GM18507 (cell line): ENCODE measurements at regions not wholly inside any gene's neighbourhood (a gene's known extent, or its start where the extent isn't known, plus 50 kb on each side); places are given as distances from the start of the nearest gene placed in this dataset.
"Not testable (repeated sequence)": the region's sequence is repeated elsewhere in the genome, so short reads cannot be mapped to it uniquely, and the experiment has no call there.

Source experiments
- DNase-seq: peaks from one replicate; pipeline ENCODE4 v3.0.0; 2011; ENCODE audit warnings: low read depth; ENCODE audit not compliant: insufficient read length; ENCODE audit errors: extremely low spot score
- FAIRE-seq: peaks from 2 replicates; lab custom pipeline; 2011; peaks lifted over from hg19 to GRCh38; lab: Jason Lieb, UNC

- FAIRE-seq (no peak), DNase-seq (no peak)
Measured at GRCh38 chr1:29756085-29756484, 519.8 kb downstream of the PTPRU start.

- not testable (repeated sequence) for DNase-seq, FAIRE-seq
Measured at GRCh38 chr1:29755412-29756015, 519.2 kb downstream of the PTPRU start.

DNA sequence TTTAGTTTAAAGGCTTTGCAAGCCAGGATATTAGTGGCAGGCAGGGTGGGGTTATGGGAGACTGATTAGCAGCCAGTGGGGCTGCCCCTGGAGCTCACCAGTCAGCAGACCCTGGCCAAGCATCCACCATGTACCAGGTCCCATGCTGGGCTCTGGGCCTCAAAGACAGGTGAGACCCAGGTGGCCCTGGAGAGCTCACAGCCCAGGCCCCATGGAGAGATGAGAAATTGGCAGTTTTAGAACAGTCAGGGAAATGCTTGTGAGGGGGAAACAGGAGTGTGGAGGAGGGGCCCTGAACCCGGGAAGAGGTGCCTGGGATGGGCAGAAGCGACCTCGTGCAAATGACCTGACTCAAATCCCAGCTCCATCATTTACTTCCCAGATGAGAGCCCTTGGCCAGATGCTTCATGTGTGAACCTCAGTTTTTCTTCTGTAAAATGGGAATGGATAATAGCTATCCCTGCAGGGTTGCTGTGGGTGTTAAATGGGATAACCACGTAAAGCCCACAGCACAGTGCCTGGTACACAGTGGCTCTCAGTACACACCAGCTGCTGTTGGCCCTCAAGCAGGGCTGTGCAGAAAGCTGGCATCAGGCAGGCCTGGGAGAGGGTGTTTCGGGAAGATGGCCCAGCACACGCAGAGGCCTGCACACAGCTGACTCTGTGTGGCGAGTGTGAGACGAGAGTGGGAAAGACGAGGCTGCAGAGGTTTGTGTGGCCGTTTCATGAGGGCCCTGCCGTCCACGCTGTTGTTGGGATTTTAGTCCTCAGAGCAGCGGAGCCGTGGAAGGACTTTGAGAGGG, 518.5 kb downstream of the PTPRU start:
- no peak for FAIRE-seq
- DNase-seq = no peak

- DNase-seq (no peak), FAIRE-seq (no peak)
Measured at GRCh38 chr1:29753771-29754572, 517.6 kb downstream of the PTPRU start.

GRCh38 chr1:29753244-29753643, 516.9 kb downstream of the PTPRU start:
- DNase-seq (no peak), FAIRE-seq (no peak)

DNA sequence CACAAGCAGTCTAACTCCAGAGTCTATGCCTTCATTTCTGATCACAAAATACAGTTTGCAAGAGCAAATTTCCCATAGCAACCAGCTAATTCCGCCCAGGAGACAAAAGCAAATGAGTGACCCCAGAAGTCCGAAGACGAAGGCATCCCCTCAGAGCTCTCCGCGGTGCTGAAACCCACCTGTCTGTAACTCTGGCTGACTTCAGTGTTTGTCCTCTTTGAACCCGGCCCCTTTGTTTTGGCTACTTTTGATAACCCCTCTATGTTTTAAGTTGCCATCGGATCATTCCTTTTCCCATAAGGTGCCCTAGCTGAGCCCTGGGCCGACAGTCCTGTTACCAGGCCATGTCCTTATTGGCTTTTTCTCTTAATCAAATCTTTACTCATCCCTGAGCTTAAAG, 515.8 kb downstream of the PTPRU start:
- DNase-seq = no peak
- FAIRE-seq = no peak

DNA sequence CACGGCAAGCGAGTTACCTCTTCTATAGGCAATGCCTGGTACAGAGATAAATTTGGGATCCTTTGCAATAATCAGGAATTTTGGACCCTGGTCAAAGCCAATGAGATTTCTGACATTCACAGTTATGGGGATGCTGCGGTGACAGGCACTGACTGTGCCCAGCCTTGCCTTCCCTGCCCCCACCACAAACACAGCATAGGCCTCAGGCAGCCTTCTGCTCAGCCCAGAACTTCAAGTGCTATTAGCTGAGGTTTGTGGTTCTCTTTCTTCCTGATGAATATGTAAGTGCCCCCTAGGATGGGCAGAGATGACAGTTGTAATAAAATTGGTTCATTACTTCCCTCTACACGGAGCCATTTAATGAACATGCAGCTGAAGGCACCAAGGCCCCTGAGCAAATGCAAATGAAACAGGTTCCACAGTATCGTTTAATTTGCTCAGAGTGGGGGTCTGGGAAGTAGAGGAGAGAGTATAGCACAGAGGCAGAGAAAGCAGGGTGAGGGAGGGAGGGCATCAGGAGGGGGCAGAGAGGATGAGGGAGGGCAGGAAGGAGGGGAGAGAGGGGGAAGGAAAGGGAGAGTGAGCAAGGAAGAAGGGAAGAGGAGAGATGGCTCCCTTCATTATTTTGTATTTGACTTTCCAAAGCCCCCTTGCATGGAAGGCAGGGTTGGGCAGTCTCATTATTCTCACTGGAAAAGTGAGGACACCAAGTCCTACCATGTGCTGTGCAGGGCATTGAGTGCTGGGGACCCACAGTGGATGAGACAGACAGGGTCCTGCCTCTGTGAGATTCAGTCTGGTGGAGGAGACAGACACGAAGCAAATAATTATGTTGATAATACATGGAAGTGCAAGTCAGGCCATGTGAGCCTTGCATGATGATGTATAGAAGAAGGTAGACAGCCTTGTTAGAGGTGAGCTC, 513.0 kb downstream of the PTPRU start:
- no peak for DNase-seq
- no peak for FAIRE-seq

- DNase-seq = no peak
- no peak for FAIRE-seq
Measured at GRCh38 chr1:29747196-29747595, 510.9 kb downstream of the PTPRU start.

DNA sequence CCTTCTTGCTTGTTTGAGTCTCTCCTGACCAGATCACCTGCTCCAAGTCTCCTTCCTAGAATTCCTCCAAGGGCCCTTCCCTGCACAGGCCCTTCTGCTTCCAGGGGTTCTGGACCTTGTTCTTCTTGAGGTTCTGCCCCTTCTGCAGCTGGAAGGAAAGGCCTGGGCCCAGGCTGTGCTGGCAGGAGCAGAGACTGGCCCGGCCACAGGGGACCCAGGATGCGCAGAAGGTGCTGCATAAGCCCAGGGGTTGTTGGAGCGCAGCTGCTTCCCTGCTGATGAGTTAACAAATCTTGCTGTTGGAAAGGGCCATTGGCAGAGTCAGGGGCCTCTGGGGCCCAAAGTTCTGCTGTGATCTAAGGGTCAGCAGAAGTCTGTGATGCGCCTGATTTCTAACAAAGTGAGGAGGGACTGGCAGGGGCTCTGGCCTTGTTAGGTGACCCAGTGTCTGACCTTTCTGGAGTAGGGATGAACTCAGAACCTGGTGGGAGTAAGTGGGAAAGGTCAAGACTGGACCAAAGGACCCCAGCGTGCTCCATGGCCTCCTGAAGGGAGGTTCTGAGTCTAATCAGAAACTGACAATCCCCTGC, 509.8 kb downstream of the PTPRU start:
- no peak for FAIRE-seq
- DNase-seq = no peak

DNA sequence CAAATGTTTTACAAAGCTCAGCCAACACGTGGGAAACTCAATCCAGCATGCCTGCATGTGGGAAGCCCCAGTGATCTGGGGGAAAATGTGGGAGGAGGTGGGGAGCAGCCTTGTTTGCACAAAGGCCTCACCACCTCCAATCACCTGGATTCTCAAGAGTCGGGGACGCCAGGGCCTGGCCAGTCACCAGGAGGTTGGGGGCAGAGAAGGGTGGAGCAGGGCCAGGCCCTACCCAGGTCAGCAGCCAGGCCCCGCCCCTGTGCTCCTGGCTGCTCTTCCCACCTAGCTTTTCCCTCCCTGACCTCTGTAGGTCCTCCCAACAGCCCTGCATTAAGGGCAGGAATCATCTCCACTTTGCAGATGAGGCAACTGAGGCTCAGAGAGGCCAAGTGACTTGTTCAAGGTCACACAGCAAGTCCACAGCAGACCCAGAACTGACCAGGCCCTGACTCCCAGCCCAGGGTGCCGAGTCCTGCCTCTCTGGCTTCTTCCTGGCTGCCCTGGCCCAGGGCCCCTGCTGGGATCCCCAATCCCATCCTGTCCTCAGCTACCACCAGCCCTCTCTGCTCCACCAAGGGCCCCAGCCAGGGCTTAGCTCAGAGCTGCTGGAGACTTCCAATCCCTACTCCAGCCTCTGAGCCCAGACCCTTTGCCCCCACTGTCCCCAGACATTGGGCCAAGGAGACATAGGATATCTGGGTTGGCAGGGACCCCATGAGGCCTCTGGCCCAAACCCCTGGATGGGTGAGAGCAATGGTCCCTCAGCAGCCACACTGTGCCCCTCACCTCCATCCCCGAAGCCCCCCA, 508.6 kb downstream of the PTPRU start:
- no peak for FAIRE-seq
- no peak for DNase-seq

- no peak for FAIRE-seq
Measured at GRCh38 chr1:29743931-29744330, 507.6 kb downstream of the PTPRU start.

DNA sequence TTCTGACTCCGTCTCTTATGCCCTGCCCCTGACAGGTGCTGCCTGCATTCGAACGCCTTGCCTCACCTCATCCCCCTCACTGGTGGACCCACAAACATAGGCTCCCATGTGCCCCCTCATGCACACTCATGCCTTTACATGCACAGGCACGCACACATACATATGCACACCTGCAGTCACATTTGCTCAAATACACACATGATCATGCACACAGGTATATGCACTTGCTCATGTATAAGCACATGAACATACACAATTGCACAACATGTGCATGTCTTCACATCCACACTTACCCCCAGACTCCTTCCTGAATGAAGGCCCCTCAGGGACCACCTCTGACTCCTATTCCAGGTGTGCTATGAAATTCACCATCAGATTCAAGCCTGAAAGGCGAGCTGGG, 506.9 kb downstream of the PTPRU start:
- FAIRE-seq = no peak
- DNase-seq = no peak

More at GRCh38 chr1:29743931-29744330, 507.6 kb downstream of the PTPRU start:
- no peak for DNase-seq

GRCh38 chr1:29739176-29739575, 502.9 kb downstream of the PTPRU start:
- FAIRE-seq (no peak), DNase-seq (no peak)

DNA sequence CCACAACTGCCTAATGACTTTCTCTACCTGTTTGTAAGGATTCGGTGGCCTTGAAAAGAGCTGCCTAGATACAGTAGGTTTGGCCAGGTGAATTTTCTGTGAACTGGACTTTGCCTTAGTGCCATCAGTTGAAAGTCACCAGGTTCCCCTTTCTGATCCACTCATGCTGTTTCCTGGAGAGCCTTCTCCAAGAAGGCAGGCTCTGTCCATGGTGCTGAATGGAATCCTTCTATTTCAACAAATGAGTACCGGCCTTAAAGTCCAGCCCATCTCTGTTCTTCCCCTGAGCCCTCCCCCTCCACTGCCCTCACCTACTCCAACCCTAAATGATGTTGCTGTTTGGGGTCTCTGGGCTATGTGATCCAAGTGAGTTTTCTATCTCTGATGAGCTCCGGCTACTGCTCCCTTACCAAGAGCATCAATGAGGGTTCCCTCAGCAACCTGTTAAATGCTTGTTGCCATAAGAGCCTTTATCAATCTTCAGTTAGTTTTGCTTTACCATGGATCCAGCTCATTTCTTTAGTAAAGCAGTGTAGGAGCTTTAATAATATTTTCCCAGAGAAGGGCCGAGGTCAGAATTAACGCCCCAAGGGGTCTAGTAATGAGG, 500.4 kb downstream of the PTPRU start:
- DNase-seq (no peak), FAIRE-seq (no peak)

- FAIRE-seq (no peak), DNase-seq (no peak)
Measured at GRCh38 chr1:29732453-29732852, 496.1 kb downstream of the PTPRU start.

- FAIRE-seq (no peak), DNase-seq (no peak)
Measured at GRCh38 chr1:29730623-29731022, 494.3 kb downstream of the PTPRU start.

DNA sequence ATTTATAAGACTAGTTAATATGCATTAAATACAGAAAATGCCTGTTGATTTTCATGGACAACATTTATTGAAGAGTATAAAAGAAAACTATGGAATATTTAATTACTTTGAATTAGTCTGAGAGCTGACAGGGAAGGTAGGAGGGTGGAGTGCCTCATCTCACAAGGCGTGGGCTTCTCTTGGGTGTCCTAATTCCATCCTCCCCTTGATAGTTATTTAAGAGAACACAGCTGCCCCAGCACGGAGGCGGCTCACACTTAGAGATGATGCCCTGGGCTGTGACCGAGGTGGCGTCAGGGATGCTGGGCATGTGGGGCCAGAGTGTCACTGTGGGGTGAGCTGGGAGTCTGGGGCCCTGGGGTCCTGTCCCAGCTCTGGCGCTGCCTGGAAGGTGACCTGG, 493.0 kb downstream of the PTPRU start:
- FAIRE-seq (no peak), DNase-seq (no peak)

DNA sequence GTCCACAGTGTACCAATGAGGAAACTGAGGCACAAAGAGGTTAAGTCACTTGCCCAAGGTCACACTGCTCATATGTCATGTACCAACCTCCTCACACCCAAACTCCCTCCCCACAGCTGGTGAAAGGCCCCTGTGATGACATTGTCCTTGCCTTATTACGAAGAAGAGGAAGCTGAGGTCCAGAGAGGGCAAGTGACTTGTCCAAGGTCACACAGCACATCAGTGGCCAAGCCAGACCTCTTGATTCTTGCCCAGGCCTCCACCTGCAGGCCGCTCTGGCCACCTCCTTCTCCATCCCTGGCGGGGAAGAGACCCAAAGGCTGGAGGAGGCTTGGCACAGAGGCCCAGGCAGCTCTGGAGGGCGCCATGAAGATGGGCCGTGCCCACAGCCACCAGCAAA, 492.4 kb downstream of the PTPRU start:
- no peak for DNase-seq
- no peak for FAIRE-seq
